H1 (cell line): ENCODE measurements at regions not wholly inside any gene's neighbourhood (a gene's known extent, or its start where the extent isn't known, plus 50 kb on each side); places are given as distances from the start of the nearest gene placed in this dataset.

Experiments
- CTCF ChIA-PET: fragments of 300-600 bp; sonication (Branson Sonifier 250); formaldehyde crosslinking; loops from one replicate; lab custom pipeline; 2021; ENCODE audit not compliant: partially characterized antibody; lab: Charles Lee
- POLR2A ChIA-PET: fragments of 300-600 bp; sonication (Branson Sonifier 250); formaldehyde crosslinking; loops from one replicate; lab custom pipeline; 2021; ENCODE audit warnings: inconsistent platforms; ENCODE audit not compliant: partially characterized antibody; lab: Charles Lee
- DNase-seq, 2 experiments: peaks; one replicate each; pipeline versions ENCODE4 v3.0.0 to v3.0.0-alpha.2; 2010 to 2022; ENCODE audit warnings: low spot score in 2 of 2, low read depth in 1 of 2, mixed read lengths in 1 of 2
- FAIRE-seq: peaks from 2 replicates; lab custom pipeline; 2011; peaks lifted over from hg19 to GRCh38; lab: Jason Lieb, UNC
- H2AFZ ChIP-seq: 2 replicates; pipeline ENCODE4 v1.8.1; 2012; ENCODE audit warnings: low read length, inconsistent platforms
- H2AK5ac ChIP-seq: 2 replicates; pipeline ENCODE4 v1.6.1; 2013; ENCODE audit warnings: low read depth, low read length
- H2BK120ac ChIP-seq: replicated peaks from 2 replicates; pipeline ENCODE3; 2013; ENCODE audit warnings: low read depth, low read length, inconsistent platforms
- H2BK12ac ChIP-seq: 2 replicates; pipeline ENCODE4 v1.6.1; 2013; ENCODE audit warnings: low read depth, low read length
- H2BK15ac ChIP-seq: 2 replicates; pipeline ENCODE4 v1.6.1; 2013; ENCODE audit warnings: low read length
- H2BK20ac ChIP-seq: 2 replicates; pipeline ENCODE4 v1.6.1; 2013; ENCODE audit warnings: low read length
- H2BK5ac ChIP-seq: 2 replicates; pipeline ENCODE4 v1.6.1; 2013; ENCODE audit warnings: low read depth, low read length
- H3K14ac ChIP-seq: 2 replicates; pipeline ENCODE4 v1.6.1; 2013; ENCODE audit warnings: inconsistent platforms; ENCODE audit not compliant: insufficient read length
- H3K18ac ChIP-seq: 2 replicates; pipeline ENCODE4 v1.6.1; 2013; ENCODE audit warnings: low read length; ENCODE audit errors: extremely low read depth
- H3K23ac ChIP-seq: 2 replicates; pipeline ENCODE4 v1.6.1; 2013; ENCODE audit warnings: inconsistent platforms; ENCODE audit not compliant: insufficient read length
- H3K23me2 ChIP-seq: 2 replicates; pipeline ENCODE4 v1.6.1; 2013; ENCODE audit warnings: low read depth, low read length
- H3K27ac ChIP-seq: 2 replicates; pipeline ENCODE4 v1.6.1; 2011; ENCODE audit warnings: low read depth, low read length, inconsistent platforms
- H3K27me3 ChIP-seq, 4 experiments: replicated peaks in 1 of 4; 1 replicate in 1 of 4; 2 replicates in 3 of 4; pipeline versions ENCODE4 v1.6.1 to v1.8.1; 2011 to 2013; ENCODE audit warnings: low read length in 3 of 4, mild to moderate bottlenecking in 3 of 4, inconsistent platforms in 2 of 4, mixed read lengths in 2 of 4, moderate library complexity in 1 of 4; ENCODE audit not compliant: control insufficient read depth in 3 of 4, insufficient read depth in 3 of 4; ENCODE audit errors: extremely low read depth in 1 of 4
- H3K36me3 ChIP-seq, 4 experiments: 2 replicates each; pipeline versions ENCODE4 v1.6.1 to v1.8.1; 2011 to 2013; ENCODE audit warnings: mild to moderate bottlenecking in 4 of 4, low read length in 3 of 4, moderate library complexity in 2 of 4, control low read depth in 1 of 4, inconsistent platforms in 1 of 4; ENCODE audit not compliant: insufficient read depth in 4 of 4, control insufficient read depth in 2 of 4
- H3K4ac ChIP-seq: replicated peaks from 2 replicates; pipeline ENCODE3; 2013; ENCODE audit warnings: low read length, low read depth, mixed read lengths, inconsistent platforms; ENCODE audit not compliant: insufficient read length
- H3K4me1 ChIP-seq, 4 experiments: replicated peaks in 1 of 4; 1 replicate in 1 of 4; 2 replicates in 3 of 4; pipeline versions ENCODE4 v1.6.1 to v1.8.1; 2011 to 2013; ENCODE audit warnings: low read length in 3 of 4, inconsistent platforms in 2 of 4, mixed read lengths in 1 of 4; ENCODE audit not compliant: insufficient read depth in 4 of 4, control insufficient read depth in 3 of 4
- H3K4me2 ChIP-seq, 2 experiments: 2 replicates each; pipeline versions ENCODE4 v1.6.1 to v1.8.1; 2011 to 2013; ENCODE audit warnings: low read depth in 2 of 2, low read length in 2 of 2, control low read depth in 1 of 2, inconsistent platforms in 1 of 2, mild to moderate bottlenecking in 1 of 2; ENCODE audit not compliant: insufficient read depth in 1 of 2
- H3K4me3 ChIP-seq, 4 experiments: fragments of 200-600, 300-600 bp in 1 of 4; sonication (generic), shearing (Covaris generic), sonication (Bioruptor Twin) in 1 of 4; 2 replicates each; pipeline versions ENCODE4 v1.5.1 to v1.8.1; 2011 to 2016; ENCODE audit warnings: low read length in 4 of 4, low read depth in 3 of 4, control low read depth in 2 of 4, inconsistent platforms in 2 of 4, mild to moderate bottlenecking in 2 of 4, mixed read lengths in 1 of 4, moderate library complexity in 1 of 4; ENCODE audit not compliant: insufficient read depth in 2 of 4; ENCODE audit errors: extremely low read depth in 1 of 4
- H3K56ac ChIP-seq: replicated peaks from 2 replicates; pipeline ENCODE3; 2013; ENCODE audit warnings: low read depth, mild to moderate bottlenecking, mixed read lengths, low read length, inconsistent platforms; ENCODE audit not compliant: insufficient read length
- H3K79me1 ChIP-seq: 2 replicates; pipeline ENCODE4 v1.6.1; 2013; ENCODE audit warnings: low read depth, low read length, control low read depth
- H3K79me2 ChIP-seq, 2 experiments: 2 replicates each; pipeline versions ENCODE4 v1.6.1 to v1.8.1; 2012 to 2013; ENCODE audit warnings: low read length in 2 of 2, mild to moderate bottlenecking in 2 of 2, inconsistent platforms in 1 of 2; ENCODE audit not compliant: insufficient read depth in 2 of 2, control insufficient read depth in 1 of 2
- H3K9ac ChIP-seq, 4 experiments: replicated peaks in 1 of 4; 1 replicate in 1 of 4; 2 replicates in 3 of 4; pipeline versions ENCODE4 v1.6.1 to v1.8.1; 2011 to 2013; ENCODE audit warnings: low read depth in 3 of 4, low read length in 3 of 4, control low read depth in 2 of 4, mild to moderate bottlenecking in 2 of 4, moderate library complexity in 2 of 4, inconsistent platforms in 1 of 4; ENCODE audit errors: extremely low read depth in 1 of 4
- H3K9me3 ChIP-seq, 2 experiments: 2 replicates each; pipeline versions ENCODE4 v1.6.1 to v1.8.1; 2012 to 2013; ENCODE audit warnings: mild to moderate bottlenecking in 2 of 2, moderate library complexity in 2 of 2, control low read depth in 1 of 2, inconsistent platforms in 1 of 2, low read depth in 1 of 2, low read length in 1 of 2, mixed read lengths in 1 of 2; ENCODE audit not compliant: insufficient read depth in 2 of 2
- H4K20me1 ChIP-seq, 2 experiments: replicated peaks in 1 of 2; 2 replicates each; pipeline versions ENCODE3 to v1.8.1; 2011 to 2013; ENCODE audit warnings: inconsistent platforms in 2 of 2, low read length in 2 of 2, mild to moderate bottlenecking in 1 of 2; ENCODE audit not compliant: insufficient read depth in 2 of 2, control insufficient read depth in 1 of 2
- H4K5ac ChIP-seq: 2 replicates; pipeline ENCODE4 v1.6.1; 2013; ENCODE audit warnings: low read length, low read depth, mixed read lengths, inconsistent platforms; ENCODE audit not compliant: insufficient read length
- H4K8ac ChIP-seq: 2 replicates; pipeline ENCODE4 v1.8.0; 2013; ENCODE audit warnings: mild to moderate bottlenecking, moderate library complexity, low read length, inconsistent platforms; ENCODE audit not compliant: insufficient read depth; ENCODE audit errors: extremely low read depth
- H4K91ac ChIP-seq: replicated peaks from 2 replicates; pipeline ENCODE3; 2013; ENCODE audit warnings: low read length, mixed read lengths, inconsistent platforms; ENCODE audit not compliant: insufficient read length
- EP300 ChIP-seq, 2 experiments: IDR thresholded peaks; 1 replicate in 1 of 2; 2 replicates in 1 of 2; pipeline ENCODE4 v1.6.1; 2011 to 2012; ENCODE audit warnings: low read depth in 2 of 2, low read length in 2 of 2, mild to moderate bottlenecking in 2 of 2, borderline replicate concordance in 1 of 2, inconsistent platforms in 1 of 2, moderate library complexity in 1 of 2
- RXRA ChIP-seq: IDR thresholded peaks from 2 replicates; pipeline ENCODE4 v1.6.1; 2011; ENCODE audit warnings: low read depth, mild to moderate bottlenecking, low read length, moderate library complexity; ENCODE audit not compliant: insufficient read depth
- SP1 ChIP-seq: IDR thresholded peaks from 2 replicates; pipeline ENCODE4 v1.6.1; 2011; ENCODE audit warnings: low read depth, low read length
- SP2 ChIP-seq: IDR thresholded peaks from 2 replicates; pipeline ENCODE4 v1.6.1; 2012; ENCODE audit warnings: mild to moderate bottlenecking, low read length, inconsistent platforms
- WGBS, 2 experiments: shearing (Covaris generic) in 1 of 2; methylation state at CpG; one replicate each; pipeline versions ENCODE4 v1.1.6 to v1.1.7; 2013 to 2015; ENCODE audit warnings: low lambda C conversion rate in 2 of 2, mixed read lengths in 2 of 2, inconsistent platforms in 1 of 2, low coverage in 1 of 2, missing lambda C conversion rate in 1 of 2; ENCODE audit not compliant: insufficient replicate concordance in 2 of 2, insufficient coverage in 1 of 2, insufficient read length in 1 of 2; ENCODE audit errors: extremely low coverage in 1 of 2, missing lambda C conversion rate in 1 of 2; 5-methylcytosine and 5-hydroxymethylcytosine counted together

- H2BK15ac ChIP-seq, result no peak overlapping the region
- no peaks in the 10 kb centered on the region for H3K4me1 ChIP-seq
- H3K36me3 ChIP-seq, result no peaks in the 10 kb centered on the region
- H3K23me2 ChIP-seq, result no peaks in the 10 kb centered on the region
- H4K8ac ChIP-seq, result no peak overlapping the region
- no peak overlapping the region for H3K27ac ChIP-seq
- H3K4me2 ChIP-seq, result no peak overlapping the region
- H3K18ac ChIP-seq, result no peak overlapping the region
- POLR2A ChIA-PET, result no interaction called here
- H3K79me1 ChIP-seq, result no peaks in the 10 kb centered on the region
- 91% methylated on average over 4 of the region's 4 CpGs; no CpG with 5 or more reads in 1 of the 2 experiments for WGBS, 2 experiments
- no peak overlapping the region for H2BK120ac ChIP-seq
- no peak overlapping the region for H3K4me3 ChIP-seq
- no peak overlapping the region for H3K4ac ChIP-seq
- no peak overlapping the region for H2BK5ac ChIP-seq
- H2BK12ac ChIP-seq, result no peak overlapping the region
- H2BK20ac ChIP-seq, result no peak overlapping the region
- no peak for DNase-seq
- H3K9me3 ChIP-seq, result no peaks in the 10 kb centered on the region
- H3K27me3 ChIP-seq, result no peaks in the 10 kb centered on the region
- no peak overlapping the region for H3K56ac ChIP-seq
- no peak overlapping the region for H4K91ac ChIP-seq
- no peak overlapping the region for H4K5ac ChIP-seq
- H2AK5ac ChIP-seq, result no peak overlapping the region
- CTCF ChIA-PET, result interaction anchor here (0.7 kb wide), 1 partner anchor 24 kb away, joined by 4 read pairs; no protein-coding TSS in a partner anchor
- FAIRE-seq, result no peak
- no peak overlapping the region for H3K14ac ChIP-seq
- H2AFZ ChIP-seq, result no peak overlapping the region; the same call in 1 of the 2 replicates
- H3K79me2 ChIP-seq, result no peaks in the 10 kb centered on the region
- H3K23ac ChIP-seq, result no peak overlapping the region
- no peak overlapping the region for H3K9ac ChIP-seq
- no peaks in the 10 kb centered on the region for H4K20me1 ChIP-seq
- TF ChIP-seq SP2 (no peak), SP1 (no peak), RXRA (no peak), EP300 (IDR thresholded peaks at IDR 0.05; ENCODE audit: borderline replicate concordance in 1 of 2, low read depth in 2 of 2, low read length in 2 of 2) (no peak)
- TF ChIP-seq, all 59 proteins: peak for 0
Observed at GRCh38 chr13:62418376-62418775, 1002.7 kb upstream of the PCDH20 start.
